ENCODE measurements at regions not wholly inside any gene's neighbourhood (a gene's known extent, or its start where the extent isn't known, plus 50 kb on each side); places are given as distances from the start of the nearest gene placed in this dataset.
"Not testable (repeated sequence)": the region's sequence is repeated elsewhere in the genome, so short reads cannot be mapped to it uniquely, and the experiment has no call there.

DNA sequence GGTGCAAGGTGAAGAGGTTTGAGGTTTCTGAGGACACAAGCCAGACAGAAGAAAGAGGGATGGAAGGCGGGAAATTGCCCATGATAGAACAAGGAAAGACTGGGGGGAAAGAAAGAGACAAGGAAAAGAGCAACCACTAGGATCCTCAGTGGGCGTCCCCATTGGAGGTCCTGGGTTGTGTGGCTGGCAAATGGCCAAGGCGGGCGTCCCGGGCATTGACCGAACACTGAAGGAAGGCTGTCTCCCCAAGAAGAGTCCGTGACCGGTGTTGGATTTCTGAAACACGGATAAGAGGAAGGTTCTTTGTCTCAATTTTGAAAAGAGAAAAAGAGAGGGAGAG, 746.6 kb upstream of the ADGRB3 start:
- DNase-seq: no peak

DNA sequence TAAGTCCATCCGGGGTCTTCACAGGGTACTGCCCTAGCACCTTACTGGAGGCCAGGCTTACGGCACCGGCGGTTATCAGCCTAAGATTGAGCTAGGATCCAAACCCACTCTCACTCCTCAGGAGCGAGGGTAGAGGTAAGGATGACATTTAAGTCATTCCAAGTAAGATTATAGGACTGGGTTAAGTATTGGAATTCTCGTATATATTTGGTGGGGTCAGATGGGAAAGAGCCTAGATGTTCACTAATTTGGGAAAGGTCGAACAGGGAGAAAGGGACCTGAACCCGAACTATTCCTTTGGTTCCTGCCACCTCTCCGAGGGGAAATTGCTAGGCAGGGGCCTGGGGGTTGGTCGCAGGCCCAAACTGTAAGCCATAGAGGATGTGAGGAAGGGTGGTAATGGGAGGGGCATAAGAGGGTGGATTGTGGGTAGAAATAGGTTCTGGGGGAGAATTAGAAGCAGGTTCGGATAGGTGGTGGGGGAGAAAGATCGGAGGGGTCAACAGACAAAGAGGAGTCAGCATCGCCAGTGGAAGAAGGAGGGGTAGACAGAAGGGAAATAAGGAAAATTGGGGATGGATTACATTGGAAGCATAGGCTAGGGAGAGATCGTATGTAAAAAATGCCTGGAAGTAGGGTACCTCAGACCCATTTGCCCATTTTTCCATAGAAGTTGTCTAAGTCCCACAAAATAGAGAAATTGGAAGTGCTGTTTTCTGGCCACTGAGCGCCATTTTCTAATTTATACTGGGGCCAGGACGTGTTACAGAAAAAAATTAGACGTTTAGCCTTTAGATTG, 747.1 kb upstream of the ADGRB3 start:
- DNase-seq: no peak

DNA sequence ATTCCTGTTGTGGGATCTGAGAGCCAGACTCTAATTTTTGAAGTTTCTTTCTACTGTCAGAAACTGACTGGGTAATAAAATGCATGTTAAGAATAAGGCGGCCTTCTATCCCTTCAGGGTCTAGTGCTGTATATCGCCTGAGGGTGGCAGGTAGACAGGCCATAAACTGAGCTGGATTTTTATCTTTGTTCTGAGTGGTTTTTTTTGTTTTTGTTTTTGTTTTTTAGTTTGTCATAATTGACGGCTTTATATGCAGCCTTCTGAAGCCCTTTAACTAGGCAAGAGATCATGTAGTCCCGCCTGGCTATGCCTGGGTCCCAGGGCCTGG, 747.7 kb upstream of the ADGRB3 start:
- no peak for DNase-seq

DNA sequence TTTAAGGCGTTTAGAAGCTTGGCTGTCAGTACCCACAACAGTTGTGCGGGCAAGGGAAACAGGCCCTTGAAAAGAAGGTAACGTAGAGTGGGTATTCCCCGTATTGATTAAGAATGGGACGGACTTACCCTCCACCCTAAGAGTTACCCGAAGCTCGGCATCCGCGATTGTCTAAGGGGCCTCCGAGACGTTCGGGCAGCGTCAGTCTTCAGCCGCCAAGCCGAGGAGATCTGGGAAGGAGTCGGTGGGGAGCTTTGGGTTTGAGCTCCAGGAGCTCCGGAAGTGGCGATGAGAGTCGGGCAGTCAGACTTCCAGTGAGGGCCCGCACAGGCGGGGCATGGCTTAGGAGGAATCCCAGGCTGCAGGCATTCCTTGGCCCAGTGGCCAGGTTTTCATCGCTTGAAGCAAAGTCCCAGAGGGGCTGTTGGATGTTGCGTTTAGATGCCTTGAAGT, 748.2 kb upstream of the ADGRB3 start:
- DNase-seq: no peak

DNA sequence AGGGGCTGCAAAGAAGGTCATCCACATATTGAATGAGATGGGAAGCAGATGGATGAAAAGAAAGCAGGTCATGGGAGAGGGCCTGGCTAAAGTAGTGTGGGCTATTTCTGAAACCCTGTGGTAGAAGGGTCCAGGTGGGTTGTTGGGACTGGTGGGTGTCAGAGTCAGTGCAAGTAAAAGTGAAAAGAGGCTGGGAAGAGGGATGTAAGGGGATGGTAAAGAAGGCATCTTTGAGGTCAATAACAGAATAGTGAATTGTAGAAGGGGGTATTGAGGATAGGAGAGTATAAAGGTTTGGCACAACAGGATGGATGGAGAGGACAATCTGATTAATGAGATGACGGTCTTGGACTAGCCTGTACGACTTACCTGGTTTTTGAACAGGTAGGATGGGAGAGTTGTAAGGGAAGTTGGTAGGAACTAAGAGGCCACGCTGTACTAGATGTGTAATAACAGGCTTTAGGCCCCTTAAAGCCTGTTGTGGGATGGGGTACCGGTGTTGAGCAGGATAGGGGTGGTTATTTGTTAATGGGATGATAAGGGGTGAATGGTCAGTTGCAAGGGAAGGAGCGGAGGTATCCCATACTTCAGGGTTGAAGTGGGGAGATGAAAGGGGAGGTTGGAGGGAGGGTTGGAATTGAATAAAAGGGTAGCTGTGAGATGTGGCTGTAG, 748.9 kb upstream of the ADGRB3 start:
- DNase-seq: no peak

DNA sequence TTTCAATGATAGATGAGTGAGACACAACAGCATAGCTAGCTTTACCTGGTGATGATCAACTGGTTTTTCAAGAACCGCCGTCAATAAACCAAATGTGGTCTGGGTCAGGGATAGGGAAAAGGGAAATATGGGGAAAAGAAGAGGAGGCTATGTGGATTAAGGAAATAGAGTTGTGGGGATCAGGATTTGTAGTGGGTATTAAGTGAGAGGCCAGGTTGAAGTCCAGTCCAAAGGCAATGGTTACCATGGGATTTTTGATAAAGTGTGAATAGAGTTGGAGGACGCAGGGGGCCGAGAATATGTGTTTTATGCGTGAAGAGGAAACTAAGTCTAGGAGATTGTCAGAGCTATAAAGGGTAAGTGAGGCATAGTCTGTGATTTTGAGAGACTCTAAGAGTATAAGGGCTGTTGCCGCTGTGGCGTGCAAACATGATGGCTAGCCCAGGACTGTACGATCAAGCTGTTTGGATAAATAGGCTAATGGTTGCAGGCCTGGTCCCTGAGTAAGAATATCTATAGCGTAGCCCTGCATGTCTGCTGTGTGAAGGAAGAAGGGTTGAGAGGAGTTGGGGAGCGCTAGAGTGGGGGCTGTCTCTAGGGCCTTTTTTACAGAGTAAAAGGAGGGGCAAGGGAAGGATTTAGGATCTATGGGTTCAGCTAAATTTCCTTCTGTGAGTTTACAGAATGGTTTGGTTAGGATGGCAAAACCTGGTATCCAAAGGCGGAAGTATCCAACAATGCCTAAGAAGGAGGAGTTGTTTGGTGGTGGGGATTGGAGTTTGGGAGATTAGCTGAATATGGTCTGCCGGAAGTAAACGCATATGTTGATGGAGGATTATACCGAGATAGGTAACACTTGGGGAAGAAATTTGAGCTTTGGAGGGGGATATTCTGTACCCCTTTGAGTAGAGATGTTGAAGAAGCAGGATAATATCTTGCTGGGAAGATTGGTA, 749.7 kb upstream of the ADGRB3 start:
- DNase-seq: no peak

DNA sequence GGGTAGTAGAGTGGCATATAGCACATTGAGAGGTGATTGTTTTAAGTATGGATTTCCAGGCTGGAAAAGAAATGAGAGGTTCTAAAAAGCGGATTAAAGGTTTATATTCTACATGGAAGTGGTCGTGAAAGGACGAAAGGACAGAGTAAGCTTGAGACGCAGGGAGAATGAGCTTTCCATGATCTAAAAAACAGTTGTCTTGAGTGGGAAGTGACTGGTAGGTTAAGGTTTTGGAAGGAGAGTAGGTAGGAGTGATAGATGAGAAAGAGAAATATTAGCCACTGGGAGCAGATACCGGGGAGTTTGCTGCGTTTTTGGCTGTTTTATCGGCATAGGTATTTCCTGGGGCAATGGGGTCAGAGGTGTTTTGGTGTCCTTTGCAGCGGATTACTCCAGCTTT, 750.6 kb upstream of the ADGRB3 start:
- no peak for DNase-seq

DNA sequence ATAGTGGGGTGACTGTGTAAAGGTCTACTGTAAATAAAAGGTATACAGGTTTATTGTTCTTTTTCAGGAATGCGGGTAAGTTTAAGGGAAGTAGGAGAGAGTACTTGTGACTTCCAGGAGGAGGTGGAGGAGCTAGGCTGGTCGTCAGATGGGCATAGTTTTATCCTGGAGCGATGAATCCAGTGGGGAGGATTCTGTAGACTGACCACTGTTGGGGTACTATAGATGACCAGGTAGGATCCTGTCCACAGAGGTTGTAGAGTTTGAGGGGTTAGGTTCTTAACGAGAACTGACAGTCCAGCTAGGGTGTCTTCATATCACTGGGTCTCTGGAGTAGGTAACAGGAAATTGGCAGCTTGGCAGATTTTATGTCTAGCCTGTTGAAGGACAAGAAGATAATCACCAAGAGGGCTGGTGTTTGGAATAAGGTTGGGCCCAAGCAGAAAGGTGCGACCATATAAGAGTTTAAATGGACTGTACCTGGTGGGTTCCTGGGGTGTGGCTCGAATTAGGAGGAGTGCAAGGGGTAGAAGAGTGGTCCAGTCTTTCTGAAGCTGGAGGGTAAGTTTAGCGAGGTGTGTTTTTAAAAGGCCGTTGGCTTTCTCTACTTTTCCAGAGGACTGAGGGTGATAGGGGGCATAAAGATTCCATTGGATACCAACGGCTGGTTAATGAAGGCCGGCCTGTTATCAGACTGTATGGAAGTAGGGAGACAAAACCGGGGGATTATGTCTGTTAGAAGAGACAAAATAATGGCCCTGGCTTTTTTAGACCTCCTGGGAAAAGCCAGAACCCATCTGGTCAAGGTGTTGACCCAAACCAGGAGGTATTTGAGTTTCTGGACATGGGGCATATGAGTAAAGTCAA, 751.3 kb upstream of the ADGRB3 start:
- no peak for DNase-seq

DNA sequence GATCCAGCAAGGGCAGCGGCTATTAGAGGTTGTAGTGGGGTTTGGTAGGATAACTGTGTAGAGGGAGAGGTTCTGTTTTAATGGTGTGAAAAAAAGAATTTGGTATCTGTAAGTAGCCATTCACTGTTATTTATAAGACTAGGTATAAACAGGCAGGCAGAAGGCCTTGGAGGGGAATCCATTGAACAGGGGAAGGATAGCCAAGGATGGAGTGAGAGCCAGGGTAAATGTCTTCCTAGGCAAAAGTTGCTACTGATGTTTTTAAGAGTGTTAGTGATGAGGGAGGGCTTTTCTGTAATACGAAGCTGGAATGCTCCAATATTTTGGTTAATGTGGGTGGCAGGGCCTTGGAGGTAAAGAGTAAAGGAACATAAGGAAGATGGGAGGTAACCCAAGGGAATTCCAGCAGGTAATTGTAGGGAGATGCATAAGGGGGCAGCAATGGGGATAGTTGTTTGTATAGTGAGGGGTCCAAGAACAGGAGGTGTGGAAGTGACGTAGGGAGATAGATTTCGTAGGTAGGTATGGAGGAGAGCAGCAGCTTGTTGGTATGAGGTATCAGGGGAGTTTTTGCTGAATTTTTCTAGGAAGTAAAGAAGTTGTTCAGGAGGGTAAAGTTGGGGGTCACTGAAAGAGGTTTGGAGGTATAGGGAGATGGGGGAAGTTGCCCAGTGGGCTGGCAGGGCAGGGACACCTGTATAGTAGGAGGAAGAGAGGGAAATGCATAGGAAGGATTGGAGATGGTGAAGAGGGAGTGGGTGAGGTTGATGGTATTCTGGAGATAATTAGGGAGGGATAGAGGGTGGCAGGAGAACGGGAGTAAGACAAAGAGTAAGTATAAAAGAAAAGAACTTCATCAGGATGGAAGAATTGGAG, 752.4 kb upstream of the ADGRB3 start:
- DNase-seq: no peak

DNA sequence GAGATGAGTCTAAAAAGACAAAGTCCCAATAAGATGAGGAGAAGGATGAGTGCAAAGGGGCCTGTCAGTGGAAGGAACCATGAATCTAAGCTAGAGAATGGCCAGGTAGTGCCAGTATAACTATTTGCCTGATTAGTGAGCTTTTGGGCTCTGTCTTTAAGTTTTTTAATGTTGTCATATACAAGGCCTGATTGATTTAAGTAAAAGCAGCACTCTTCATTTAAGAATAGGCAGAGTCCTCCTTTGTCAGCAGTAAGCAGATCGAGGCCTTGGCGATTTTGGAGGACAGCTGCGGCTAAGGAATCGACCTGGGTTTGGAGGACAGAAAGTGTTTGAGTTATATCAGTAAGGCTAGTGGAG, 753.4 kb upstream of the ADGRB3 start:
- no peak for DNase-seq

DNA sequence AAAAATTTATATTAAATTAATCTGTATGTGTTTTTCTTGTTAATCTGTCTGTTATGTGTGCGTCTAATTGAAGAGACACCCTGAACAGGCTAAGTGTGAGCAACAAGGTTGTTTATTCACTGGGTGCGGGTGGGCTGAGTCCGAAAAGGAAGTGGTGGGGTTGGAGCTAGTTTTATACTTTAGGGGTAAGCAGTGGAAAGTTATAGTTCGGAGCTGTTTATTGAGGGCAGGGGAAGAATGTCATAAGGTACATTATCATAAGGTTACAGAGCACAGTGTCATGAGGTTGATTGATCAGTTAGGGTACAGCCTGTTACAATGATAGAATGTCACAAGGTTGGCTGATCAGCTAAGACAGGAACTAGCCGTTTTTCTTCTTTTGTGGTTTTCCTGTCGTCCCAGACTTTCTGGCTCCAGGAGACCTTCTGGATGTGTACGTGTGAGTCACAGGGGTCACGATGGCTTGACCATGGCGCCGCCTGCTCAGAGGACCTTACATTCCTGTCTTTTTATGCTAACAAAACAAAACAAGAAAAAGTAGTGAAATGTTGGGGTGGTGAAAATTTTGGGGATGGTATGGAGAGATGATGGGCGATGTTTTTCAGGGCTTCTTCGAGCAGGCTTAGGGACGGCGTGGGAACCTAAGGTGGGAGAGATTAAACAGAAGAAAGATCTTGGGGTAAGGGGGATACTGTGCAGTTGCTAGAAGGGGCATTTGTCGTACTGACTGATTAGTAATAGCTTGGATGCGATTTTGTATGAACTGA, 754.0 kb upstream of the ADGRB3 start:
- DNase-seq: no peak

DNA sequence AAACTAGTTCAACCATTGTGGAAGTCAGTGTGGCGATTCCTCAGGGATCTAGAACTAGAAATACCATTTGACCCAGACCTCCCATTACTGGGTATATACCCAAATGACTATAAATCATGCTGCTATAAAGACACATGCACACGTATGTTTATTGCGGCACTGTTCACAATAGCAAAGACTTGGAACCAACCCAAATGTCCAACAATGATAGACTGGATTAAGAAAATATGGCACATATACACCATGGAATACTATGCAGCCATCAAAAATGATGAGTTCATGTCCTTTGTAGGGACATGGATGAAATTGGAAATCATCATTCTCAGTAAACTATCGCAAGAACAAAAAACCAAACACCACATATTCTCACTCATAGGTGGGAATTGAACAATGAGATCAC, 754.7 kb upstream of the ADGRB3 start:
- DNase-seq: not testable (repeated sequence)

DNA sequence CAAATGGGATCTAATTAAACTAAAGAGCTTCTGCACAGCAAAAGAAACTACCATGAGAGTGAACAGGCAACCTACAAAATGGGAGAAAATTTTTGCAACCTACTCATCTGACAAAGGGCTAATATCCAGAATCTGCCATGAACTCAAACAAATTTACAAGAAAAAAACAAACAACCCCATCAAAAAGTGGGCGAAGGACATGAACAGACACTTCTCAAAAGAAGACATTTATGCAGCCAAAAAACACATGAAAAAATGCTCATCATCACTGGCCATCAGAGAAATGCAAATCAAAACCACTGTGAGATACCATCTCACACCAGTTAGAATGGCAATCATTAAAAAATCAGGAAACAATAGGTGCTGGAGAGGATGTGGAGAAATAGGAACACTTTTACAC, 755.2 kb upstream of the ADGRB3 start:
- not testable (repeated sequence) for DNase-seq

DNA sequence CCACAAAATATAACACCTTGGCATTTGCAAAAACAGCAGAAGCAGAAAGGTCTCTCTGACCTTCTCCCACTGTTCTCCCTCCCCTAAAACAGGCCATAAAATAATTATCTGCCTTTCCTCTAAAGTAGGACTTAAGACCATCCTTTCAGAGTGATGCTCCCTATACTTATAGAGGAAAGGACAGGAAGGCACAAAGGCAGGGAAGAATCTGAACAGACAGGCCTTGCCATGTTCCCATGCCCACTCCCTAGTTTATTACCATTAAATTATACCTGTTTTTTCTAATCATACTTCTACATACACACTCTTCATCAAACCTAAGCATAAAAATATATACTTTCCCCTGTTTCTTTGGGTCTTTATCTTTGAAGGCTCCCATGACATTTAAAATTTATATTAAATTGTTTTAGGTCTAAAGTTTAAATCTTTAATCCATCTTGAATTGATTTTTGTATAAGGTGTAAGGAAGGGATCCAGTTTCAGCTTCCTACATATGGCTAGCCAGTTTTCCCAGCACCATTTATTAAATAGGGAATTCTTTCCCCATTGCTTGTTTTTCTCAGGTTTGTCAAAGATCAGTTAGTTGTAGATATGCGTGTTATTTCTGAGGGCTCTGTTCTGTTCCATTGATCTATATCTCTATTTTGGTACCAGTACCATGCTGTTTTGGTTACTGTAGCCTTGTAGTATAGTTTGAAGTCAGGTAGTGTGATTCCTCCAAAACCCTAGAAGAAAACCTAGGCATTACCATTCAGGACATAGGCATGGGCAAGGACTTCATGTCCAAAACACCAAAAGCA, 755.8 kb upstream of the ADGRB3 start:
- not testable (repeated sequence) for DNase-seq

DNA sequence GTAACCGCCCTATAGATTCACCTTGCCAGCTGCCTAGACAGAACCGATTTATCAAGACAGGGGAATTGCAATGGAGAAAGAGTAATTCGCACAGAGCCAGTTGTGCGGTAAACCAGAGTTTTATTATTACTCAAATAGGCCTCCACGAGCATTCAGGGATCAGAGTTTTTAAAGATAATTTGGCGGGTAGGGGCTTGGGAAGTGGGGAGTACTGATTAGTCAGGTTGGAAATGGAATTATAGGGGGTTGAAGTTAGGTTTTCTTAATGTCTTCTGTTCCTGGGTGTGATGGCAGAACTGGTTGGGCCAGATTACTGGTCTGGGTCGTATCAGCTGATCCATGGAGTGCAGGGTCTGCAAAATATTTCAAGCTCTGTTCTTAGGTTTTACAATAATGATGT, 756.9 kb upstream of the ADGRB3 start:
- not testable (repeated sequence) for DNase-seq

DNA sequence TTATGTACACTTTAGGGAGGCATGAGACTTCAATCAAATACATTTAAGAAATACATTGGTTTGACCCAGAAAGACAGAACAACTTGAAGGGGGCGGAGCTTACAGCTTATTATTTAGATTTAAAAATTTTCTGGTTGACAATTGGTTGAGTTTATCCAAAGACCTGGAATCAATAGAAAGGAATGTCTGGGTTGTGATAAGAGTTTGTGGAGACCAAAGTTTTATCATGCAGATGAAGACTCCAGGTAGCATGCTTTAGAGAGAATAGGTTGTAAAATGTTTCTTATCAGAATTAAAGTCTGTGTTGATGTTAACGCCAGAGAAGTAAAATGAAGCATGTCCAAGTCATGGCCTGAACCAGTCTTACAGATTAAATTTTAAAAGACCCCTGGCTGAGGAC, 757.8 kb upstream of the ADGRB3 start:
- no peak for DNase-seq

DNA sequence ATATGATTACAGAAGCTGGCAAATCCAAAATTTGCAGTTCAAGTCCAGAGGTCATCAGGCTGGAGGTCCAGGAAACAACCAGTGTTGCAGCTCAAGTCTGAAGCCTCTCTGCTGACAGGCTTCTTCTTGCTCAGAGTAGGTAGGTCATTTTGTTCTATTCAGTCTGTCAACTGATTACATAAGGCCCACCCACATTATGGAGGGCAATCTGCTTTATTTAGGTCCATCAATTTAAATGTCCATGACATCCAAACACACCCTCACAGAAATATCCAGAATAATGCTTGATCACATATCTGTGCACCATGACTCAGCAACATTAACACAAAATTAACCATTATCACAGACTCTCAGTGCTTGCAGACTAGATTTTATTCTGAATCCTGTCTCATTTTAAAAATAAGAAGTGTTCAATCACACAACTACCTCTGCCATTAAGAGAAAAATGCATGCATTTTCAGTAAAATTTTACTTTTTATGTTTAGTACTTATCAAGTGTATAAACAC, 759.2 kb upstream of the ADGRB3 start:
- DNase-seq: no peak

DNA sequence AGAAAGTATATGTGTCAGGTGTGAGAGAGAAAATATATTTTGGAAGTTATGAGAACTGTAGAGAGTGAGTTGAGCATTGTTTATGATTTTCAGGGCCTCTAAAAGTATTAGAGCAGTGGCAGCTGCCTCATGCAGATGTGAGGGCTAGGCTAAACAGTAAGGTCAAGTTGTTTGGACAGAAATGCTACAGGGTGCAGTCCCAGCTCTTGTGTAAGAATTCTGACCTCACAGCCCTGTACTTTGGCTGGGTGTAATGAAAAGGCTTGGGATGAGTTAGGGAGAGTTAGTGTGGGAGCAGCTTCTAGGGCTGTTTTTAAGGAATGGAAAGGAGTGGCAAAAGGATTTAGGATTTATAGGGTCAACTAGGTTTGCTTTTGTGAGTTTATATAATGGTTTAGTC, 764.8 kb upstream of the ADGRB3 start:
- DNase-seq: no peak

DNA sequence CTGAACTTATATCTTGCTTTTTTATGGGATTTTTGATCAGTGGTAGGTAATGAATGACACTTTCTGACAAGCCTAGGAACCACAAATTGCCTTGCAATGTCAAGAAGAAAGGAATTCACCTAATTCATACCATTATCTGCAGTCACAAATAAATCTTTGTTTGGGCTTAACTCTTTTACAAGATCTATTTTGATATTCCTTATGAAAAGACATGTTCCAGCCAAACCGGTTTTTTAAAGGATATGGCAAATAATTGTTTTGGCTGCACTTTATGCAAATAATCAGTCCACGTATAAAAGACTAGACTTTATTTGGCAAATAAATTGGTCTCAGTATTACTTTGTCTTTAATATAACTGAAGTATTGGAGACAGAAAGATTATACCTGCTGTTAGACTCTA, 771.7 kb upstream of the ADGRB3 start:
- no peak for DNase-seq

DNA sequence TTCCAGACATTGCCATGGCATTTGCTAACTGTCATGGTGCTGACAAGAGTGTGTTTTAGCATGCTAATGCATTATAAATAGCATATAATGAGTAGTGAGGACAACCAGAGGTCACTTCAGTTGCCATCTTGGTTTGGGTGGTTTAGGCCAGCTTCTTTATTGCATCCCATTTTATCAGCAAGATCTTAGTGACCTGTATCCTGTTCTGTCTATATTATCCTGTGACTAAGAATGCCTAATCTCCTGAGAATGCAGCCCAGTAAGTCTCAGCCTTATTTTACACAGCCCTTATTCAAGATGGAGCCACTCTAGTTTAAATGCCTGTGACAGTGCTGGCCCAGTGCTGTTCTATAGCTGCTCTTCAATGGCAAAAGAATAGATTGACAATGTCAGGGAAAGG, 781.0 kb upstream of the ADGRB3 start:
- no peak for DNase-seq

Data from activated effector memory CD4-positive, alpha-beta T cell treated with anti-CD3 and anti-CD28 coated beads, Interleukin-2, amount 50 U/mL, for 16 hours (primary cell).